Body of pancreas (tissue), 4 donors: ENCODE measurements at regions not wholly inside any gene's neighbourhood (a gene's known extent, or its start where the extent isn't known, plus 50 kb on each side); places are given as distances from the start of the nearest gene placed in this dataset.
"Not testable (repeated sequence)": the region's sequence is repeated elsewhere in the genome, so short reads cannot be mapped to it uniquely, and the experiment has no call there.

Experiments used
- ATAC-seq: fragments of 150-250 bp; one replicate; pipeline ENCODE4 v1.9.1; 2016
- DNase-seq, 4 donors: peaks; one replicate each; pipeline ENCODE4 v3.0.0-alpha.2; 2019
- H3K27ac ChIP-seq, 4 donors: fragments of 200-600 bp; sonication (generic); 1 replicate in 3 of 4; 2 replicates in 1 of 4; pipeline versions ENCODE4 v1.5.1 to v1.6.1; 2016 to 2019; ENCODE audit warnings: mild to moderate bottlenecking in 1 of 4, mixed read lengths in 1 of 4, moderate library complexity in 1 of 4
- H3K27me3 ChIP-seq, 2 donors: fragments of 200-600 bp; sonication (generic); one replicate each; pipeline ENCODE4 v1.6.0; 2016; ENCODE audit warnings: mild to moderate bottlenecking in 1 of 2
- H3K36me3 ChIP-seq, 2 donors: fragments of 200-600 bp; sonication (generic); replicated peaks in 1 of 2; 2 replicates each; pipeline ENCODE4 v1.5.1; 2016; ENCODE audit warnings: low read depth in 2 of 2; ENCODE audit not compliant: insufficient read depth in 1 of 2
- H3K4me1 ChIP-seq: fragments of 200-600 bp; sonication (generic); one replicate; pipeline ENCODE4 v1.6.0; 2016
- H3K4me3 ChIP-seq, 2 donors: fragments of 200-600 bp; sonication (generic); 1 replicate in 1 of 2; 2 replicates in 1 of 2; pipeline ENCODE4 v1.5.1; 2016 to 2019
- H3K9me3 ChIP-seq, 3 donors: fragments of 200-600 bp; sonication (generic); 1 replicate in 2 of 3; 2 replicates in 1 of 3; pipeline ENCODE4 v1.5.1; 2016
- POLR2A ChIP-seq, 3 donors: fragments of 450-650 bp; IDR thresholded peaks; one replicate each; pipeline ENCODE4 v1.6.1; 2016; ENCODE audit warnings: antibody characterized with exemption in 3 of 3, mild to moderate bottlenecking in 2 of 3
- WGBS, 2 donors: methylation state at CpG; one replicate each; pipeline ENCODE4 v1.1.5; 2017; 5-methylcytosine and 5-hydroxymethylcytosine counted together
- intact Hi-C: fragments of 100-400 bp; cut with DNase I; formaldehyde crosslinking; loops from one replicate; pipeline ENCODE4 v1.15.1; 2023
- TF ChIP-seq, protein P1 (sequence below), 7 experiments: fragments of 450-650 bp in 4 of 7; fragments of 200-600 bp in 3 of 7; sonication (generic) in 3 of 7; IDR thresholded peaks; one replicate each; pipeline ENCODE4 v1.5.1; 2016 to 2019; ENCODE audit warnings: antibody characterized with exemption in 7 of 7

DNA sequence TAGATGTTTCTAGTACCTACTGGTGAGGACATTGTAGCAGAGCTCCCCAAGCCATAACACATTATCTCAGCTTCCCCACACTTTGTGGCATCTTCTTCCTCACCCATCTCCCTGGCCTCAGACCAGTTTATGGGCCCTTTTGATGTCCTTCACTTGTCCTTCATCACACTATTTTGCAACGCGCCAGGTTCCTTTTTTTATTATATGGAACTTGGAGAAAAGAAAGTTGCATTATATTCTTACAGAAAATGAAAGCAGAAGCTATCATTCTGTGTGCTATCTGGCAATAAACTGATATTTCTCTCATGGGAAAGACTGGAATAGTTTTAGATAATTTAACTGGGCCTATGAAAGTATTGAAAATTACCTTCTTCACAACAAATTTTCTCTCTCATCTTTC lies 196.9 kb upstream of the ETV3 start:
- no peaks in the 10 kb centered on the region for H3K36me3 ChIP-seq
- ATAC-seq (no peak), DNase-seq (no peak)
- H3K9me3 ChIP-seq = no peaks in the 10 kb centered on the region
- H3K27me3 ChIP-seq = no peaks in the 10 kb centered on the region
- no peak overlapping the region for H3K4me3 ChIP-seq
- intact Hi-C loops = no loop called here
- H3K4me1 ChIP-seq = peaks cover 7% of the 10 kb centered on the region
- H3K27ac ChIP-seq = no peak overlapping the region
- TF ChIP-seq, protein P1, sequence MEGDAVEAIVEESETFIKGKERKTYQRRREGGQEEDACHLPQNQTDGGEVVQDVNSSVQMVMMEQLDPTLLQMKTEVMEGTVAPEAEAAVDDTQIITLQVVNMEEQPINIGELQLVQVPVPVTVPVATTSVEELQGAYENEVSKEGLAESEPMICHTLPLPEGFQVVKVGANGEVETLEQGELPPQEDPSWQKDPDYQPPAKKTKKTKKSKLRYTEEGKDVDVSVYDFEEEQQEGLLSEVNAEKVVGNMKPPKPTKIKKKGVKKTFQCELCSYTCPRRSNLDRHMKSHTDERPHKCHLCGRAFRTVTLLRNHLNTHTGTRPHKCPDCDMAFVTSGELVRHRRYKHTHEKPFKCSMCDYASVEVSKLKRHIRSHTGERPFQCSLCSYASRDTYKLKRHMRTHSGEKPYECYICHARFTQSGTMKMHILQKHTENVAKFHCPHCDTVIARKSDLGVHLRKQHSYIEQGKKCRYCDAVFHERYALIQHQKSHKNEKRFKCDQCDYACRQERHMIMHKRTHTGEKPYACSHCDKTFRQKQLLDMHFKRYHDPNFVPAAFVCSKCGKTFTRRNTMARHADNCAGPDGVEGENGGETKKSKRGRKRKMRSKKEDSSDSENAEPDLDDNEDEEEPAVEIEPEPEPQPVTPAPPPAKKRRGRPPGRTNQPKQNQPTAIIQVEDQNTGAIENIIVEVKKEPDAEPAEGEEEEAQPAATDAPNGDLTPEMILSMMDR (IDR thresholded peaks at IDR 0.05) = no peak
- no peak for TF ChIP-seq POLR2A (IDR thresholded peaks at IDR 0.05)
- 55 to 73% methylated on average over 2 of the region's 2 CpGs for WGBS, 2 donors

DNA sequence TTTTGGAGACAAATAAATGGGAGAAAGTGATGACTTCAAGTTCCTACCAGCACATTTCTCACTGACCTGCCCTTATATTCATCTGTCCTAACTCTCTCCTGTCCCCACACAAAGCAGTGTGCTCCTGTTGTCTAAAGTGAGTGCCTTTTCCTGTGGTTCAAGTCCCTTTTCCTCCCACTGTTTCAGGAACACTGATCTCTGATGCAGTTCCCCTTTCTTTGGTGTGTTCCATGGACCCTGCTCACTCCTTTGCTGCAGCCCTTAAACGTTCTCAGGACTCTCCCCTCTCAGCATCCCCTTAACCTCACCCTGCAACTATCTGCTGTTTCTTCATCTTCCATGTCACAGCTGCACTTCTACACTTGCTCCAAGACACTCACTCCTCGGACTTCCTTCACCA lies 195.8 kb upstream of the ETV3 start:
- TF ChIP-seq, protein P1 (IDR thresholded peaks at IDR 0.05) = no peak
- TF ChIP-seq POLR2A (IDR thresholded peaks at IDR 0.05) = no peak
- no peak for ATAC-seq
- WGBS, 2 donors = 24 to 32% methylated on average over 2 of the region's 2 CpGs
- Histone ChIP-seq H3K27ac (no peak overlapping the region), H3K9me3 (no peaks in the 10 kb centered on the region), H3K27me3 (no peaks in the 10 kb centered on the region), H3K4me3 (no peak overlapping the region), H3K4me1 (peaks cover 7% of the 10 kb centered on the region), H3K36me3 (no peaks in the 10 kb centered on the region)
- no peak for DNase-seq
- intact Hi-C loops = no loop called here

- H3K4me1 ChIP-seq, H3K27ac ChIP-seq, H3K4me3 ChIP-seq, H3K9me3 ChIP-seq, ATAC-seq, H3K36me3 ChIP-seq, H3K27me3 ChIP-seq, intact Hi-C loops, DNase-seq: not testable (repeated sequence)
Measured at GRCh38 chr1:157330177-157330576, 192.0 kb upstream of the ETV3 start.

- ATAC-seq, H3K27ac ChIP-seq, H3K4me1 ChIP-seq, intact Hi-C loops, H3K4me3 ChIP-seq, DNase-seq, H3K36me3 ChIP-seq, H3K9me3 ChIP-seq, H3K27me3 ChIP-seq: not testable (repeated sequence)
Measured at GRCh38 chr1:157328120-157328519, 189.9 kb upstream of the ETV3 start.

DNA sequence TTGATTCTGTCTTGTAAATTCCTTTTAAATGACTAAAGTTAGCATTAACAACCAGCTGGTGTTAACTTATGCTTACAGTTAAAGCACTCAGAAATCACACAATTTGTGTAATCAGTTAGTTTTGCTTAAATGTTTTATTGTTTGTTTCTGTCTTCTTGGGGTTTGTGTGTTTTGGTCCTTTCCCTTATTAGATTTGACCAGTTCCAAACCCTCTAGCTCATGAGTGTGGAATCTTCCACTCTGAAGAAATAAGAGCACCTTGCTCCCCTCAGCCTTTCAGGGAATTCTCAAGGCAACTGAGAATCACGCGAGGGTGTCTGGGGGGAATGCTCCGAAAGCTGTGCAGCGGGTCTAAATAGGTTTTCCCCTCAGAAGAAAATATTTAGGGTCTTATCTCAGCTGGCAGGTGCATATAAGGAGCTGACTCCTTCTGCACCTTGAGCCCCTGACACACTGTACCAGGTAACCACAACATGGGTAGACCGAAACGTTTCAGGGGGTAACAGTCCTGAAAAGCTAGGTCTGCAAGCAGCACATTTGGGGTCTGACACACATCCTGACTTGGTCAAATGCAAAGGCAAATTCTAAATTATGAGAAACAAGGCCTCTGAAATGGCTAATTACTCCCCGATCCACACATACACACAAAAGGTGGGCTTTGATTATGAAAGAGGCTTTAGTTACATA lies 188.1 kb upstream of the ETV3 start:
- TF ChIP-seq, protein P1 (IDR thresholded peaks at IDR 0.05) = no peak
- TF ChIP-seq POLR2A (IDR thresholded peaks at IDR 0.05) = no peak
- WGBS, 2 donors = 84 to 88% methylated on average over 7 of the region's 7 CpGs
- Histone ChIP-seq H3K36me3 (no peaks in the 10 kb centered on the region), H3K27ac (no peak overlapping the region), H3K27me3 (no peaks in the 10 kb centered on the region), H3K4me1 (no peaks in the 10 kb centered on the region), H3K9me3 (no peaks in the 10 kb centered on the region), H3K4me3 (no peak overlapping the region)
- intact Hi-C loops = no loop called here
- ATAC-seq (no peak), DNase-seq (no peak)

DNA sequence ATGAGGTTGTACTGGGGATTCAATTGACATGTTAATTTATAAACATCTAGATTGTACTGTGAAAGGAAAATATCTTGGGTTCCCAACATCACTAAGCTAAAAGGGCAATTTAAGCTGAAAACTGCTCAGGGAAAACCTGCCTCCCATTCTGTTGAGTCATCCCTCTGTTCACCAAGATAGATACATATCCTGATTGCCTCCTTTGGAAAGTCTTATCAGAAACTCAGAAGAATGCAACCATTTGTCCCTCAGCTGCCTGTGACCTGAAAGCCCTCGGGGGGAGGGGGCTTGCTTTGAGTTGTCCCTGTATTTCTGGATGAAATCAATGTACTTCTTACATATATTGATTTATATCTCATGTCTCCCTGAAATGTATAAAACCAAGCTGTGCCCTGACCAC lies 187.0 kb upstream of the ETV3 start:
- ATAC-seq (no peak), DNase-seq (no peak)
- no peak overlapping the region for H3K4me3 ChIP-seq
- TF ChIP-seq, protein P1 (IDR thresholded peaks at IDR 0.05) = no peak
- TF ChIP-seq POLR2A (IDR thresholded peaks at IDR 0.05) = no peak
- intact Hi-C loops = no loop called here
- no peaks in the 10 kb centered on the region for H3K36me3 ChIP-seq
- H3K27ac ChIP-seq = no peak overlapping the region
- no peaks in the 10 kb centered on the region for H3K9me3 ChIP-seq
- H3K27me3 ChIP-seq = no peaks in the 10 kb centered on the region
- no peaks in the 10 kb centered on the region for H3K4me1 ChIP-seq
- 21 to 32% methylated on average over 1 of the region's 1 CpG for WGBS, 2 donors

GRCh38 chr1:157321972-157322371 lies 183.8 kb upstream of the ETV3 start:
- H3K9me3 ChIP-seq, H3K4me1 ChIP-seq, DNase-seq, H3K4me3 ChIP-seq, H3K27ac ChIP-seq, ATAC-seq, H3K36me3 ChIP-seq, intact Hi-C loops, H3K27me3 ChIP-seq: not testable (repeated sequence)
- WGBS, 2 donors = 81 to 95% methylated on average over 1 of the region's 1 CpG
